Endodermal cell (in vitro differentiated cells): ENCODE measurements at regions not wholly inside any gene's neighbourhood (a gene's known extent, or its start where the extent isn't known, plus 50 kb on each side); places are given as distances from the start of the nearest gene placed in this dataset.

Experiments
- DNase-seq: peaks from one replicate; pipeline ENCODE4 v3.0.0-alpha.2; 2017
- H3K27ac ChIP-seq: 2 replicates; pipeline ENCODE4 v1.5.1; 2013; ENCODE audit warnings: mild to moderate bottlenecking, low read depth, low read length, moderate library complexity
- H3K27me3 ChIP-seq: 2 replicates; pipeline ENCODE4 v1.6.1; 2013; ENCODE audit warnings: mild to moderate bottlenecking, low read length, moderate library complexity; ENCODE audit not compliant: insufficient read depth, control insufficient read depth, poor library complexity, severe bottlenecking
- H3K36me3 ChIP-seq: 2 replicates; pipeline ENCODE4 v1.7.0; 2013; ENCODE audit warnings: mild to moderate bottlenecking, low read length, moderate library complexity; ENCODE audit not compliant: control insufficient read depth, insufficient read depth
- H3K4me1 ChIP-seq: one replicate; pipeline ENCODE4 v1.7.0; 2013; ENCODE audit warnings: low read length; ENCODE audit not compliant: control insufficient read depth, insufficient read depth
- H3K4me3 ChIP-seq: 2 replicates; pipeline ENCODE4 v1.5.1; 2013; ENCODE audit warnings: mild to moderate bottlenecking, low read length, moderate library complexity
- H3K9ac ChIP-seq: 2 replicates; pipeline ENCODE4 v1.6.1; 2013; ENCODE audit warnings: mild to moderate bottlenecking, low read length, moderate library complexity; ENCODE audit not compliant: poor library complexity, severe bottlenecking; ENCODE audit errors: extremely low read depth
- H3K9me3 ChIP-seq: 2 replicates; pipeline ENCODE4 v1.6.1; 2013; ENCODE audit warnings: mild to moderate bottlenecking, low read length, moderate library complexity; ENCODE audit not compliant: control insufficient read depth
- H3K27ac Mint-ChIP-seq: 2 replicates; pipeline ENCODE4 v1.8.0; 2020; ENCODE audit warnings: mixed read lengths
- H3K27me3 Mint-ChIP-seq: 2 replicates; pipeline ENCODE4 v1.8.0; 2021; ENCODE audit warnings: mild to moderate bottlenecking, mixed read lengths; ENCODE audit not compliant: insufficient read depth
- H3K36me3 Mint-ChIP-seq: 2 replicates; pipeline ENCODE4 v1.8.0; 2020; ENCODE audit warnings: low read depth, mixed read lengths
- H3K4me1 Mint-ChIP-seq: 2 replicates; pipeline ENCODE4 v1.8.0; 2020; ENCODE audit warnings: mixed read lengths
- H3K4me3 Mint-ChIP-seq: 2 replicates; pipeline ENCODE4 v1.8.0; 2020; ENCODE audit warnings: mild to moderate bottlenecking, moderate library complexity, mixed read lengths
- H3K9me3 Mint-ChIP-seq: 2 replicates; pipeline ENCODE4 v1.8.0; 2020; ENCODE audit warnings: mild to moderate bottlenecking, mixed read lengths
- WGBS, 2 experiments: methylation state at CpG; one replicate each; pipeline versions ENCODE4 v1.1.5 to v1.1.7; 2013; ENCODE audit warnings: missing lambda C conversion rate in 2 of 2, mixed read lengths in 1 of 2; ENCODE audit not compliant: insufficient coverage in 1 of 2, insufficient read length in 1 of 2; 5-methylcytosine and 5-hydroxymethylcytosine counted together
- TF ChIP-seq, protein P1 (sequence below): fragments of 200-600 bp; sonication (generic); conservative IDR thresholded peaks from 2 replicates; pipeline ENCODE4 v1.5.0; 2021; ENCODE audit warnings: antibody characterized with exemption, mild to moderate bottlenecking

- Mint-ChIP-seq H3K4me3 (no peak overlapping the region), H3K27ac (no peak overlapping the region), H3K27me3 (peaks cover 2% of the 10 kb centered on the region), H3K9me3 (no peaks in the 10 kb centered on the region), H3K4me1 (peaks cover 8% of the 10 kb centered on the region), H3K36me3 (no peaks in the 10 kb centered on the region)
- Histone ChIP-seq H3K4me1 (peaks cover 7% of the 10 kb centered on the region), H3K4me3 (no peak overlapping the region), H3K27ac (no peak overlapping the region), H3K27me3 (no peaks in the 10 kb centered on the region), H3K9me3 (no peaks in the 10 kb centered on the region), H3K36me3 (no peaks in the 10 kb centered on the region), H3K9ac (no peak overlapping the region)
- no peak for DNase-seq
- 92 to 100% methylated on average over 1 to 2 of the region's 2 CpGs for WGBS, 2 experiments
- TF ChIP-seq, protein P1, sequence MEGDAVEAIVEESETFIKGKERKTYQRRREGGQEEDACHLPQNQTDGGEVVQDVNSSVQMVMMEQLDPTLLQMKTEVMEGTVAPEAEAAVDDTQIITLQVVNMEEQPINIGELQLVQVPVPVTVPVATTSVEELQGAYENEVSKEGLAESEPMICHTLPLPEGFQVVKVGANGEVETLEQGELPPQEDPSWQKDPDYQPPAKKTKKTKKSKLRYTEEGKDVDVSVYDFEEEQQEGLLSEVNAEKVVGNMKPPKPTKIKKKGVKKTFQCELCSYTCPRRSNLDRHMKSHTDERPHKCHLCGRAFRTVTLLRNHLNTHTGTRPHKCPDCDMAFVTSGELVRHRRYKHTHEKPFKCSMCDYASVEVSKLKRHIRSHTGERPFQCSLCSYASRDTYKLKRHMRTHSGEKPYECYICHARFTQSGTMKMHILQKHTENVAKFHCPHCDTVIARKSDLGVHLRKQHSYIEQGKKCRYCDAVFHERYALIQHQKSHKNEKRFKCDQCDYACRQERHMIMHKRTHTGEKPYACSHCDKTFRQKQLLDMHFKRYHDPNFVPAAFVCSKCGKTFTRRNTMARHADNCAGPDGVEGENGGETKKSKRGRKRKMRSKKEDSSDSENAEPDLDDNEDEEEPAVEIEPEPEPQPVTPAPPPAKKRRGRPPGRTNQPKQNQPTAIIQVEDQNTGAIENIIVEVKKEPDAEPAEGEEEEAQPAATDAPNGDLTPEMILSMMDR, result no peak
These were observed 161.2 kb upstream of the ABI3BP start for GRCh38 chr3:101154401-101154800.

DNA sequence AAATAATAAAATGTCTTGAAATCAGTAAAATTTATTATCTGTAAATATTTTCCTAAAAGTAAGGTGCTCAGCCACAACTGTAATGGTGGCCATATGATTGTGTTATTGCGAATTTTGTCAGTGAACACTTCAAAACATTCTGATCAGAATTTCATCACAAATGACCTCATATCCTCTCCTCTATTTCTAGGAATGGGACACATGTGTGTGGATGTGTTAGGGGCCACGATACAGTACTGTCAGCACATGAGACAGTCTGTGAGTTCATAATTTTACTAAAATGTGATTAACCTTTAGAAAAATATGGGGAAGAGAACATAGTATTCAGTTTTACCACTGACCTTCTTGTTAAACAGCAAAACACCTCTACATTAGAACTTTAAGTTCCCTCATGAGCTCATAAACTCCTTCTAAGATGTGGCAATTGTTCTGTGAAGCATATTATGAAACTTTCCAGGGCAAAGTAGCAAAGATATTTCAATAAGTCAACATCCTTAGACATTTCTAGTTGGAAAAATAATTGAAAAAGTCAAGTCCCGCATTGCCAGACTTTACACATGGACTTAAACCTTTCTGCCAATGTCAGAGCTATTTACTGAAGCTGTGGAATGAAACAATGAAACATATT, 158.2 kb upstream of the ABI3BP start:
- Histone ChIP-seq H3K9ac (no peak overlapping the region), H3K9me3 (no peaks in the 10 kb centered on the region), H3K36me3 (no peaks in the 10 kb centered on the region), H3K27ac (no peak overlapping the region), H3K27me3 (no peaks in the 10 kb centered on the region), H3K4me1 (peaks cover 7% of the 10 kb centered on the region), H3K4me3 (no peak overlapping the region)
- H3K4me1 Mint-ChIP-seq, result peaks cover 8% of the 10 kb centered on the region
- no peak for DNase-seq
- no peaks in the 10 kb centered on the region for H3K27me3 Mint-ChIP-seq
- WGBS, 2 experiments, result 86% methylated on average over 3 of the region's 3 CpGs; no CpG with 5 or more reads in 1 of the 2 experiments
- TF ChIP-seq, protein P1, result no peak
- H3K9me3 Mint-ChIP-seq, result no peaks in the 10 kb centered on the region
- no peak overlapping the region for H3K4me3 Mint-ChIP-seq
- no peak overlapping the region for H3K27ac Mint-ChIP-seq
- no peaks in the 10 kb centered on the region for H3K36me3 Mint-ChIP-seq

DNA sequence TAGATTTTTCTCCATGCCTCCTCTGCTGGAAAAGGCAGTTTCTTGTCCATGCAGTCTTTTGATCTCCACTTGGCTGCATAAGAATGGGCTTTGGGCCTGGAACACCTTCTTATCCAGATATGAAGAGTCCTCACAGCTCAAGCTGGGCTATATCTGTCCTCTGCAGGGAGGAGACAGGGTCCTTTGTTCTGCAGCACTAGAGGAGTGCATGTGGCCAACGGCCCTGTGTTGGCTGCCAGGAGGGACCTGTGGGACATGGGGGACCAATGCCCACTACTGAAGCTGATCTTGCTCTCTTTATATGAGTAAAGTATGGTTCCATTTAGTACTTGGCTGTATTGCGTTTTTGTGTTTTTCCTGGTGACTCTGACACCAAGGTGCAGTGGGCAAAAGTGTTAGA, 157.3 kb upstream of the ABI3BP start:
- Mint-ChIP-seq H3K4me1 (peaks cover 4% of the 10 kb centered on the region), H3K27ac (no peak overlapping the region), H3K4me3 (no peak overlapping the region), H3K27me3 (no peaks in the 10 kb centered on the region), H3K9me3 (no peaks in the 10 kb centered on the region), H3K36me3 (no peaks in the 10 kb centered on the region)
- H3K36me3 ChIP-seq, result no peaks in the 10 kb centered on the region
- WGBS, 2 experiments, result 73% methylated on average over 2 of the region's 2 CpGs; no CpG with 5 or more reads in 1 of the 2 experiments
- H3K4me1 ChIP-seq, result peaks cover 5% of the 10 kb centered on the region
- no peak overlapping the region for H3K4me3 ChIP-seq
- no peaks in the 10 kb centered on the region for H3K9me3 ChIP-seq
- peak; percentile 49 for DNase-seq
- TF ChIP-seq, protein P1, result no peak
- no peaks in the 10 kb centered on the region for H3K27me3 ChIP-seq
- no peak overlapping the region for H3K27ac ChIP-seq
- no peak overlapping the region for H3K9ac ChIP-seq
